Esophagus muscularis mucosa (tissue), 4 donors: ENCODE measurements at regions not wholly inside any gene's neighbourhood (a gene's known extent, or its start where the extent isn't known, plus 50 kb on each side); places are given as distances from the start of the nearest gene placed in this dataset.
"Not testable (repeated sequence)": the region's sequence is repeated elsewhere in the genome, so short reads cannot be mapped to it uniquely, and the experiment has no call there.

ENCODE experiments used
- CTCF ChIP-seq, 3 experiments: fragments of 200-600 bp in 2 of 3; fragments of 450-650 bp in 1 of 3; sonication (generic) in 2 of 3; IDR thresholded peaks; one replicate each; pipeline ENCODE4 v1.5.1; 2017 to 2019; ENCODE audit warnings: antibody characterized with exemption in 3 of 3, mild to moderate bottlenecking in 2 of 3, moderate library complexity in 1 of 3
- EP300 ChIP-seq: sonication (generic); formaldehyde crosslinking; IDR thresholded peaks from one replicate; pipeline ENCODE4 v1.6.1; 2017; ENCODE audit warnings: antibody characterized with exemption
- POLR2A ChIP-seq: fragments of 450-650 bp; IDR thresholded peaks from one replicate; pipeline ENCODE4 v1.6.1; 2017; ENCODE audit warnings: antibody characterized with exemption, moderate library complexity, mild to moderate bottlenecking, low read depth
- POLR2AphosphoS5 ChIP-seq, 2 donors: sonication (generic); formaldehyde crosslinking; IDR thresholded peaks; one replicate each; pipeline ENCODE4 v1.6.1; 2017; ENCODE audit warnings: antibody characterized with exemption in 2 of 2

GRCh38 chr4:137733174-137734141, 201.2 kb upstream of the PCDH18 start:
- peak in 2 of 3 experiments; percentile 11 to 39 for TF ChIP-seq CTCF (IDR thresholded peaks at IDR 0.05)
- TF ChIP-seq POLR2AphosphoS5 (IDR thresholded peaks at IDR 0.05); POLR2A; EP300: not testable (repeated sequence)
